HG02870 (cell line): ENCODE measurements at regions not wholly inside any gene's neighbourhood (a gene's known extent, or its start where the extent isn't known, plus 50 kb on each side); places are given as distances from the start of the nearest gene placed in this dataset.

Source experiments
- ATAC-seq: cut with Tn5 transposase; IDR thresholded peaks from one replicate; pipeline ENCODE4 v1.9.1; 2021; ENCODE audit warnings: mild to moderate bottlenecking, moderate library complexity; ENCODE audit not compliant: unreplicated experiment

DNA sequence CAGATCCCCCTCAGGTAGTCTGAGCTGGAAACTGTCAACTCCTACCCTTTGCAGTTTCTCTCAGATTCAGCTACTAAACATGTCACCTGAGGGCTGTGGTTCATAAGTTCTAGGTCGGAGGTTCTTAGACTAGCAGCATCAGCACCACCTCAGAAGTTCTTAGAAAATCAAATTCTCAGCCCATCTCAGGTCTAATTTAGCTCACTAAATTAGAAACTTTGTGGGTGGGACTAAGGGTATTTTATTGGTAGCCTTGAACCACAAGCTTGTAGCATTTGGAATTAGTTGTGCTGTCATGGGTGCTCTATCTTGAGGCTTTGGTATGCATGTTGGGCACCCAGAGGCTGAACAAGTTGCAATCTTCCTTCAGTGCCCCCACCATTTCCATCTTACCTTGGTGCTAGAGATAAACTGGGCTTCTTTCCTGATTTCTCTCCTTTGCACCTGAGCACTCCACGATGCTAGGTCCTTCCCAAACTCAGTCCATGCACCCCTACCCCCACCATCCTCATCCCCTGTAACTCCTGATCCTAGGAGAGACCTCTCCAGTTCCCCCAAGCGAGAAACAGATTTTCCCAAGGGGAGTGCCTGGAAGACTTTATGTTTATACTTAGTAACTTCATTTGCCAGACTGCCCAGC is 54.2 kb downstream of the S1PR1 start:
- peak; percentile 27 for ATAC-seq

DNA sequence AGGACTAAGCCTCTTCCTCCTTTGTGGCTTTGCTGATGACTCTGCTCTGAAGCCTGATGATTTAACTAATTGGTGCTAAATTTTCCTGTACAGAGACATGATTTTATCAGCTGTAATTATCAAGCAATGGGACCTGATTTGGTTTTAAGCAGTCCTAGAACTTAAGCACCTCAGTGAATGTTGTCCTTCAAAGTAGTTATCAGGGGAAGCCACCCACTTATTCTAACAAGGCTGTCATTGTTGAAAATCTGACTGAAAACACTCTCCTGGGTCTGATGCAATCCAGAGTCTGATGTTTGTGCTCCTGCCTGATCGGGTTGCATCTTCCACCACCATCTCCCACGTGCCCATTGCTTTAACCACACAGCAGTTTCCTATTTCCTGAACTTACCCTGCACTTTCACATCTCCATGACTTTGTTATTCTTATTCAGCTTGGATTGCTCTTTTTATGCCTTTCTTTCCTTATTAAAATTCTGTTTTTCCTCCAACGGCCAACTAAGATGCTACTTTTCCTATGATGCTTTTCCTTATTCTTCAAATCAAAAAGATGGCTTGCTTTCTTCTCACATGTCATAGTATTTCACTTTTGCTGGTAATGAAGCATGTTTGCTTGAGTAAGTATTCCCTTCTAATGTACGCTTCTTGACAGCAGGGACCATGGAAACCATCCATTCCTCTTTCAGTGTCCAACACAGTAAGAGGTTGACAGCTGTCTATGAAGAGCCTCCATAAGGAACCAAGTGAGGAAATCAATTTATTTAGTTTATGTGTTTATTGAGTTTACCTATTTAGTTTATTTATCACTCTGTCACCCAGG is 55.0 kb downstream of the S1PR1 start:
- no peak for ATAC-seq

DNA sequence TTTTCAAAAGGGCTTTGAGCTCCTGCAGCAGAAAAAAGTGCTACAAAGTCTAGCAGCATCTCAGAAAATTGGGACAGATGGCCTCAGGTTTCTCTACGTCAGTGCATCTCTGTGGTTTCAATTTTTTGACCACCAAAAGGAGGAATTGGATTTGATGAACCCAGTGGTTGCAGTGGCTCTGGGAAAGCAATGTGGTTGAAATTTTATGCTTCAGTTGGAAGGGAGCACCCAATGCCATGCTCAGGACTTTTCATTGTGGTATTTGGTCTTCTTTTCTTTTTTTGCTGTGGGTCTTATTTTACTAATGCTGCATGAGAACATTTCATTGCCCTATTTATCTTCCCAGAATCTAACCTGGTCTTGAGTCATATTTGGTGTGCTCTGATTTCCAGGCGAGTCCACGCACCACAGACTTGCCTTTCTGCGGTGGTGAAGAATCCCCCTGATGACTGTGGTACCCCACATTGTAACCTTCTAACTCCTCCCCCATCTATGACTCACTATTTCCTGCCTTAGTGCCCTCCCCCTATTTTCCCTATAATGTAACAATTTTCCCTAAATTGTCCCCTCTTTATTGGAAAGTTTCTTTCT is 56.7 kb downstream of the S1PR1 start:
- ATAC-seq: peak; percentile 61

DNA sequence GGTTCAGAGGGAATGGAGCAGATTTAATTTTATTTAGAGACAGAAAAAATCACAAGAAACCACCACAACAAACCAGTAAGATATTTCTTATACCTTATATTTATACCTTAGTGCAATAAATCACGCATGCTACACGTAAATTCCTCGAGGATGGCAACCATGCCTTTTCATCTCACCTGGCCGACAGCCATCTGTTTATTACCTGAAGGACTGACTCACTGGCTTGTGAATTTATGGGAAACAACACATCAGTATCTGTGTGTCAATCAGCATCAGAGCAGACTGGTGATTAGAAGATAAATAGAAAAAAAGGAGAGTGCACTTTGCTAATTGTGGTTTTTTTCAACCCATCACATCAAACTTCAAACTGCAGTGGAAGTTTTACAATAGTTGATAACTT is 58.4 kb downstream of the S1PR1 start:
- no peak for ATAC-seq

DNA sequence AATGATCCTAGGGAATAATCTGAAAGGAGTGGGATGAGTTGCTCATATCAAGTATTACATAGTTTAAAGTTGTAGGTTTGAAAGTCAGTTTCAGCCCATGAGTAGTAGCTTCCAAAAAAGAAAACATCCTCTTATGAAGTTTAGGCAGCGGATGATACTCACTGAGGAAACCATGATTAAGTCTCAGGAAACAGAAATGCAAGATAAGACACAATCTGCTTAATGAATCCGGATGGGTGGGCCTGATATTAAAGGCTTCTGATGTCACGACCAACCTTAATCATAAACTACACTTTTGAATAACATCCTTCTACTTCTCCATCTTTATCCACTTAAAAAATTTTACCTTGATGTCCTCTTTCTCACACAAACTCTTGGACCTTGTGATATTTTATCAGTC is 61.8 kb downstream of the S1PR1 start:
- no peak for ATAC-seq

DNA sequence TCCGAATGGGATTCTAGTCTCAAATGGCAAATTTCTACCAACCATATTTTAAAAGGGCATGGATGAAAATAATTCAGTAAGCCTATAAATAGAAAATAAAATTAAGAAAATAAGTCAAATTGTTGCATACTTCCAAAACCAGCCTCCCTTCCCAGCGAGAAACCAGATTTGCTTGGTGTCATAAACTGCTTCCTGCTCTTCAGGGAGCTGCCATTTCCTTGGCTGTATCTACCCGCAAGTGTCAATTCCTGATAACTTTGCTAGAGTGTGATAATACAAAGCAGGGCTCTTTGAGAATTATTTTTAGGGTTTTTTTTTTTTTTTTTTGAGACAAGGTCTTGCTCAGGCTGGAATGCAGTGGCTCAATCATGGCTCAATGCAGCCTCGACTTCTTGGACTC is 62.3 kb downstream of the S1PR1 start:
- ATAC-seq: no peak

DNA sequence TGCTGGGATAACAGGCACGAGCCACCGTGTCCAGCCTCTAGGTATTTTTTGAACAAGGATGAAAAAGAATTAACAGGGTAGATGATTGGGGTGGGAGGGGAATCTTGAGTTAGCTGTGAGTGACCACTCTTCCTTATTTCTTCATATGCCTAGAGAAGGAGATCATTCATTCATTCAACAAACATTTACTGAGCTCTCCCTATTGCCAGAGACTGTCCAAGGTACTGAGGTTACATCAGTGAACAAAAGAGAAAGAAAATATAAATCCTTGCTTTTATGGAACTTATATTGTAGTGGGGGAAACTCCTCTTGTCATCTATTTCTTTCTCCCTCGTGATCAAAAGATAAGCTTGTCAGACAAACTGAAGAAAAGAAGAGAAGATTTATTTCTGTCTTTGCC is 62.9 kb downstream of the S1PR1 start:
- no peak for ATAC-seq

DNA sequence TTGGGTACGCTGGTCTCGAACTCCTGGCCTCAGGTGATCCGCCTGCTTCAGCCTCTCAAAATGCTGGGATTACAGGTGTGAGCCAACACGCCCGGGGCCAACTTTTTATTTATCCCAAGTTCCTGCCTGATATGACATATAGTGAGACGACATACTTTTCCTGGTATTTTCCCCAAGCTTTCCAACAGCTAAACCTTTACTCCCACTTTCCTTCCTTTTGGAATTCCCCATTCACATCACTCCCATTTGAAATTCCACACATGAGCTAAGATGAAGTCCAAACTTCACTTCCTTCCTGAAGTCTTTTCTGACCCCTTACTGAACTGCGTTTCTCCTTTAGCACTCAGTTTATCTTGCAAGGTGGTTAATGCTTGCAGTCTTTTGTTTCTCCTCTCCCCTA is 64.1 kb downstream of the S1PR1 start:
- ATAC-seq: no peak

DNA sequence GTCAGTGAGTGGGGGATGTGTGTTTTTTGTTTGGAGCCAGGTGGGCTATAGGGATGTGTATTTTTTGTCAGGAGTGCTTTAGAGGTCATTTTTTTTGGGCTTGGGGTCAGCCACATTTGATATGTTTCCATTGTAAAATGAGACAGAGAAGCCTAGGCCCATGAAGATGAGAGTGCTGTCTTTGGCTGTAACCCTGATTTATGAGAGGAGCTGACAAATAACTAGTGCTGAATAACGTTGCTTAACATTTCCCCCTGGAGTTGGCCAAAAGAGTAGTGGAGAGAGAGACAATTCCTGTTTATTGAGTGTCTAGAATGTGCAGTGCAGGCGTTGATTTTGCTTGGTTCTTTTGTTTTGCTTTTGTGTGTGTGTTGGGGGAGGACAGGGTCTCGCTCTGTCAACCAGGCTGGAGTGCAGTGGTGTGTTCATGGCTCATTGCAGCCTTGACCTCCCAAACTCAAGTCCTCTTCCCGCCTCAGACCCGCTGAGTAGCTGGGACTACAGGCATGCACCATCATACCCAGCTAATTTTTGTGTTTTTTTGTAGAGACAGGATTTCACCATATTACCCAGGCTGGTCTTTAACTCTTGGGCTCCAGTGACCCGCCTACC is 64.7 kb downstream of the S1PR1 start:
- no peak for ATAC-seq

DNA sequence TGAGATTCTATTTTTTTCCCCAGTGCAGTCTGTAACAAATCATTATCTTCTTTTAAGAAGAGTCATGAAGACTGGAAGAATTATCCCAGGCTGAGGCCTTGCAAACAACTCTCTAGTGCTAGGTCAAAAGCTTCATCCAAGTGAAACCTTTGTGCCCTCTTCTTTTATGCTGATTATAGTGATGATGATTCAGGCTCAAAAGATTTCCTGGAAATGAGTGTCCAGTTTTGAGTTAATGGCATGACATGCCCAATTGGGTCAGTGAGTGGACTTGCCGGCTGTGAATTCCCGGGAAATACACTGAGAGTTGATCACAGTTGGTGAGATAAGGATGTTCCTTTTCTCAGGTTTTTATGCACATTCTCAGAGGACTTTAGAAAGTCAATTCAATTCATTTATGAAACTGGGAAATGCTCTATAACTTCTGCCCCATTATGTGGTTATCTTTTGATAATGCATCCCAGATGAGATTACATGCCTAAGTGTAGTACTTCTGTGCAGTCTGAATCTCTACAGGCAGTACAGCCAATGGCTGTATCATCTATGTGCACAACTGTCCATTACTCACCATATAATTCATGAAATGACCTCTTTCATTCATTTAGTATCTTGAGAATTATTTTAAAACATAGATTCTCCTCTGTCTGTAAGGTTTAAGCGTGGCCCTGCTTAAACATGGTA is 66.2 kb downstream of the S1PR1 start:
- no peak for ATAC-seq

DNA sequence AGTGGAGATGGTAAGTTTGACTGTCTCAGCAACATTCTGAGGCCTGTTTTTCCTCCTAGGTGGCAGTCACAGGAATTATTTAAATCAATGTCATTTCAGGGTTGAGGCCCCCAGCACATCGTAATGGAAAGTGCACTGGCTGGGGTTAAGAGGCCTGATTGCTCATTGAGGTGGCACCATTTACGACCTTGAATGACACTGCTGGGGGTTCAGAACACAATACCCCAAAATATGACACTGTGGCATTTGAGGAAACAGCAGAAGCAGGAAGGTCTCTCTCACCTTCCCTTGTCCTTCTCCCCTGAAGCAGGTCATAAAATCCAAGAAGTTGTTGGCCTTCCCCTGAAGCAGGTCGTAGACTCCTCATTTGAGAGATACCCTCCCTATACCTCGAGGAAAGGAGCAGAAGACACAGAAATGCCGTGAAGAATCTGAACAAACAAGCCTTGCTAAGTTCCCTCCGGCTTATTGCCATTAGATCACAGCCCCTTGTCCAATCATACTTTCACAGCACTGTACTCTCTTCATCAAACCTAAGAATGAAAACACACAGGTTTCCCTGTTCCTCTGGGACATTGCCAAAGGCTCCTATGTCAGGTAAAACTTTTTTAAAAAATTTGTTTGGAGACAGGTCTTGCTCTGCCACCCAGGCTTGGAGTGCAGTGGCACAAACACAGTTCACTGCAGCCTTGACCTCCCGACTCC is 71.3 kb downstream of the S1PR1 start:
- ATAC-seq: no peak

DNA sequence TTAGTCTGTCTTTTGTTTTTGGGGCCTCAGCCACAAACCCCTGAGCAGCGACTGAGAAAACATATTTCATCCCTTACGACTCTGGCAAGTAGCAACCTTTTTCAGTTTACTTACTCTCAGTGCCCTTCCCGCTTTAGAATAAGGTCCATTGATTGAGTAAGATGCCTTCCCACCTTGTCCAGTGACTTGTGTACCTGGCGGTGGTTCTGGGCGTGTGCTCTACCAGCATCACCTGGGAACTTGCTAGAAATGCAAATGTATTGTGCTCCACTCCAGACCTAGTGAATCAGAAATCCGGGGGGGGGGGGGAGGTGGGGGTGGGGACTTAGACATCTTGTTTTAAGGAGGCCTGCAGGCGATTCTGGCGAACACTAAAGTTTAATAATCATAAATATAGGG is 72.1 kb downstream of the S1PR1 start:
- ATAC-seq: no peak

DNA sequence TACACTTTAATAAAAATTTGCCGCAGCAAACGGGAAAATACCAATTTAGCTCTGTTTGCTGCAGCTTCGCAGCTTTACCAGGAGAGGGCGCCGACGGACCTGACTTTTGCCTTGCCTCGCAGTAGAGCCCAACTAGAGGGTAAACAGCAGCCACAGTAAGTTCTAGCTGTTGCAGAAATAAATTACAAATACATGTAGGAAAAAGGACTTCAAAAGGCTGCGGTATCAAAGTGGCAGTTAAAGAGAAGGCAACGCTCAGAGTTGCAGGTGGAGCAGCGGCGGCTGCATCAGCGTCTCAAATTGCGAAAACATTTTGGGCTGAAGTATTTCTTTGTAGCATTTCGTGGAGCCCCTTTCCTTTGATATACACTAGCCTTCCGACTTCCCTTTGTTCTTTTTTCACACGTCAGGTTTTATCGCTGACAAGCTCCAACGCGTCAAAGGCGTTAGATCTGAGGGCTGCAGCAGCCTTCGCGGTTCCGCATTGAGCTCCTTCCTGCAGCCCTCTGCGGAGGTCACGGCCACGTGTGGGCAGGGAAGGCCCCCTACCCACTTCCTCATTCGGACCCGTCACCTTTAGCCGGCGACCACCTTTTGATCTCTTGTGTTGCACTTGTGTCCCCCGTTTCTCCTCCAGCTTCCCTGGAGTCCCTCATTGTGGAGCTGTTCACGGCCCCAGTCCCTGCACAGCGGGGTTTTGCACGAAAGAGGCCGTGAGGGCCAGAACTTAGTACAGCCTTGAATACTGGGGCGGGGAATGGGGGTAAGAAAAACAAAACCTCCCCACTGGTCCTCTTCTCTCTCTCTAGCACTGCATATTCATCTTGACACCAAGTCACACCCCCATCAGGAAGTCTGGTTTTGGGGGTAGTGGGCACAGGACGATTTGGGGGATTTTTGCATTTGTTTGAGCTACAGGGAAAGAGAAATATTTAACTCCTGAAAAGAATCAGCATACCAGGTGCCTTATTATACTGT is 72.8 kb downstream of the S1PR1 start:
- peak; percentile 45 for ATAC-seq

DNA sequence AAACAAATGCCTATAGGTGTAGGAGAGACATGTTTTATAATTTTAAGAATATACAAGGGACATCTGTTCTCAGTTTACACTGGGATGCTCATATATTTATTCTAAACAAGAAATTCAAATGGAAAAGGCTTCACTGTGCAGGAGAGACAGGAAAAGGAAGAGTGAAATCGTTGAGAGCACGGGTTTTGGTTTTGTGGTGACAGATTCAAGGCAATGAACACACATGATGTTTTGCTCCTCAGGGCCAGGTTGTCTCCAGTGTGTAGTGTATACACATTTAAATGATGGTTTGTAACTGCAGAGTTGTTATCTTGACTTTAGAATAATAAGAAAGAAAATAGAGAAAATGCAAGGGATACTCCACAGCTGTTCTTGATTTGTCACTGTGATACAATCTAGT is 73.7 kb downstream of the S1PR1 start:
- no peak for ATAC-seq

DNA sequence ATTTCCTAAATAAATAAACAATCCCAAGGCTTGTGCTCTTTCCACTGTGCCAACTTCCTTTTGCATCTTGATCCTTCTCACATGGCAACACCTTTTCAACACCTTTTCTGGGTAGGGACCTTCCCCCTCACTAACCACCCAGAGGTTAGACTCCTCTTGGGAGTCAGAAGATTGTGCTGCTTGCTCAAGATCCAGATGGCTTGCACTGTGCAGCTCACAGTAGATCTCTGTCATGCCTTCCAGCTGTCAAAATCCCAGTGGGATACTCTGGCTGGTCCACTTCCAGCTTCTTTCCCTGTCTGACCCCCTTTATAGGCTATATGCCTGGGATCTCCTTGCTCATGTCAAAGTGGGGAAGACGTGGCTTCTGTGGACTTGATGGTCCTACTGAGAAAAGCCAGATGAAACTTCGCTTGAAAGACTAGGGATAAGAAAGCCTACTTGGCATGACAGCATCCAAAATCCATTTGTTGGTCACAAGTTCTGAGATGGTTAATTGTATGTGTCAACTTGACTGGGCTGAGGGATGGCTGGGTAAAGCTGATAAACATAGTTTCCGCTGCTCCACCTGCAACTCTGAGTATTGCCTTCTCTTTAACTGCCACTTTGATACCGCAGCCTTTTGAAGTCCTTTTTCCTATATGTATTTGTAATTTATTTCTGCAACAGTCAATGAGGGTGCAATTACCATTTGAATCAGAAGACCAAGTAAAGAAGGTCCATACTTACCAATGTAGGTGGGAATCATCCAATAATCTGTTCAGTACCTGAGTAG is 74.5 kb downstream of the S1PR1 start:
- ATAC-seq: no peak

DNA sequence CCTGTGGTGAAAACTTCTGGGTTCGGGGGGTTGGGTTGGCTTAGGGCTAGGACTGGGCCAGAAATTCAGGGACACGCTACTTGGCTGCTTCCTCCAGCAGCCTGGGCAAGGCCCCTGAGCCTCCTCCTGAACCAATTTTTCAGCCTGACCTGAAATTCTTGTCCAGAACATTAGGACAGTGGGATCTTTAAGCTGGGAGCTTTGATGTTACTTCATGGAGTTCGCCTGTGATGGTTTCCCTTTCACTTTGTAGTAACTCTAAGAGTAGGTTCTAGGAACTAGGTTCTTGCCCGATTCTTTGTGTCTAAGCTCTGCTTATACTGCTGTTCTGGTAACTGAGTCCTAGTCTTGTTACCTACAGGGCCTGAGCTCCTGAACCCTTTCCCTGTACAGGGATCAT is 75.3 kb downstream of the S1PR1 start:
- no peak for ATAC-seq

DNA sequence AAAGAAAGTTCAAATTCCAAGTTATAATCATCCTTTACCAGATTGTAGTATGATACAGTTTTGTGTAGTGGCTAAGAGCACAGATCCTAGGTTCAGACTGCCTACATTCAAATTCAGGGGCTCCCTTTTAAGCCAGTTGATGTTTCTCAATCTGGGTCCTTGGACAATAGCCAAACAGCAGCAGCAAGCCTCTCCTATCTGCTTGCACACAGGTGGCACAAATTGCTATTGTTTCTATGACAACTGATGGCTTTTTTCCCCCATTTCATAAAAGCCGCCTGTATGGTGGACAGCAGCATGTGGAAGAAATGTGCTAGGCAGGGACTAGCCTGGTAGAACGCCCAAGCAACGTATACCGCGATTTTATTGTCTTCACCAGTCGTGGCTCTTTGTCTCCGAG is 76.5 kb downstream of the S1PR1 start:
- no peak for ATAC-seq

DNA sequence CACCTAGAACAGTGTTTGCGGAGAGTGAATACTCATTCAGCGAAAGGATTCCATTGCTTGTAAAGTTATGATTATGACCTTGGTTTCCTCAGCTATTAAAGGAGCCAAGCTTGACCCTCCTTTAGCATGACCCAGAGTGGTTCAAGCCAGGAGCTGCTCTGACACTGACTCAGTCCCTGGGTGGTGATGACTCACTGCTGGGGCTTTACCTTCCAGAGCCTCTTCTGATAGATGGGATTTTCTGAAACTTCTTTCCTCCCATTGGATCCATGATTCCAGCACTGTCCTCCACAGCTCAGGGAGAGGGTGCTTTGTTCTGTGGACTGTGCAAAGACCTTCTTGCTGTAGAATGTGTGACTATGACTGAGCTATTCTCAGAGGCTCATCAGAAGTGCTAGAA is 77.4 kb downstream of the S1PR1 start:
- ATAC-seq: peak; percentile 39

DNA sequence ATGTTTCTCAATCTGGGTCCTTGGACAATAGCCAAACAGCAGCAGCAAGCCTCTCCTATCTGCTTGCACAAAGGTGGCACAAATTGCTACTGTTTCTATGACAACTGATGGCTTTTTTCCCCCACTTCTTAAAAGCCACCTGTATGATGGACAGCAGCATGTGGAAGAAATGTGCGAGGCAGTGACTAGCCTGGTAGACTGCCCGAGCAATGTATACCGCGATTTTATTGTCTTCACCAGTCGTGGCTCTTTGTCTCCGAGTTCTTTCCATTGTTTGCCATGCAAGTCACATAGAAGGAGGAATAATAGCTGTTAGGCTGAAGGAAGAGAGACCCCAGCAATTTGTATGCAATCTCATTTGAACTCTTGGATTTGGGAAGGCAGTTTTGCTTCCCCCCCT is 79.4 kb downstream of the S1PR1 start:
- no peak for ATAC-seq
